ENCODE measurements at regions not wholly inside any gene's neighbourhood (a gene's known extent, or its start where the extent isn't known, plus 50 kb on each side); places are given as distances from the start of the nearest gene placed in this dataset.

DNA sequence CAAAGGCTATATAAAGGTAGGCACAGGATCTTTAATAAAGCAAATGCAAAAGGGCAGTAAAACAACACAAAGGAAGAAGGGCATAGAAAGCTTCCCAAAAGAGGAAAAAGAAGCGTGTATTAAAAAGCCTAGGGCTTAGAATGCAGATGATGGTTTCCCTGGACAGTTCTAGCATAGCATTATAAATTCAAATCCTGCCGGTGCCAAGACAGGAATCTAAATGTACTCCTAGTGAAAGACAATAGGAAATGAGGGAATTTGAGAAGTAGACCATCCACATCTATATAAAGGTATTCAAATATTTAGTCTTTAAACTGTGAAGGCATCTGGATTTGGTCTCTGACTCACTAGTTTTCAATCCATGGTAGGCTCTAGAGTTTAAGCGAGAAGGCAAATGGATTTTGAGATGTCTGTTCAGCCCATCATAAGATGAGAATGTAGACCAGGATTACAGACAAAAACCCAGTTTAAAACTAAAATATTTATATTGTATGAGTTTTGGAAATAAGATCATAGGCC, 431.8 kb downstream of the TBL1XR1 start:
- Mint-ChIP-seq H3K36me3 (ENCODE audit: unreplicated experiment) (no peaks in the 10 kb centered on the region), H3K9me3 (ENCODE audit: unreplicated experiment) (no peaks in the 10 kb centered on the region), H3K4me3 (ENCODE audit: unreplicated experiment) (no peak overlapping the region), H3K27me3 (ENCODE audit: unreplicated experiment) (peaks cover 2% of the 10 kb centered on the region), H3K27ac (ENCODE audit: unreplicated experiment) (no peak overlapping the region), H3K4me1 (ENCODE audit: low read depth, unreplicated experiment) (no peaks in the 10 kb centered on the region)
- DNase-seq, result no peak
- no peak for TF ChIP-seq CTCF (IDR thresholded peaks at IDR 0.05; ENCODE audit: partially characterized antibody, unreplicated experiment)

GRCh38 chr3:176759815-176760506, 437.3 kb downstream of the TBL1XR1 start:
- no peaks in the 10 kb centered on the region for H3K4me1 Mint-ChIP-seq (ENCODE audit: low read depth, unreplicated experiment)
- no peak overlapping the region for H3K27ac Mint-ChIP-seq (ENCODE audit: unreplicated experiment)
- DNase-seq, result no peak
- H3K4me3 Mint-ChIP-seq (ENCODE audit: unreplicated experiment), result no peak overlapping the region
- H3K9me3 Mint-ChIP-seq (ENCODE audit: unreplicated experiment), result no peaks in the 10 kb centered on the region
- no peaks in the 10 kb centered on the region for H3K36me3 Mint-ChIP-seq (ENCODE audit: unreplicated experiment)
- no peaks in the 10 kb centered on the region for H3K27me3 Mint-ChIP-seq (ENCODE audit: unreplicated experiment)
- no peak for TF ChIP-seq CTCF (IDR thresholded peaks at IDR 0.05; ENCODE audit: partially characterized antibody, unreplicated experiment)

DNA sequence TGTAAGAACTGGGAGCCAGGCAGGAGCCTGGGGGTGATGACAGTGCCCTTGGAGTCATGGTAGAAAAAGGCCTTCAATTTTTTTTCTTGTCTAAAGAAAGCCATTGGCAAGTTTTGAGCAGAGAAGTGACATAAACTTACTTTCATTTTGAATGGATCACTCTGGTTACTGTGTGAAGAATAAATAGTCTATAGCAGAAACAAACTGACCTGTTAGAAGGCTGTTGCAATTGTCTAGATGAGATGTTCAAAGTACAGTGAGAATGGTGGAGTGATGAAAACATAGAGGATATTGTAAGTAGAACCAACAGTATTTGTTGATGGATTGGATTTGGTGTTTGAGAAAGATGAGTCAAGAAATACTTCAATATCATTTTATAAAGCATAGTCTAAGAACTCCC, 439.9 kb downstream of the TBL1XR1 start:
- Mint-ChIP-seq H3K9me3 (ENCODE audit: unreplicated experiment) (no peaks in the 10 kb centered on the region), H3K27ac (ENCODE audit: unreplicated experiment) (no peak overlapping the region), H3K4me1 (ENCODE audit: low read depth, unreplicated experiment) (no peaks in the 10 kb centered on the region)

DNA sequence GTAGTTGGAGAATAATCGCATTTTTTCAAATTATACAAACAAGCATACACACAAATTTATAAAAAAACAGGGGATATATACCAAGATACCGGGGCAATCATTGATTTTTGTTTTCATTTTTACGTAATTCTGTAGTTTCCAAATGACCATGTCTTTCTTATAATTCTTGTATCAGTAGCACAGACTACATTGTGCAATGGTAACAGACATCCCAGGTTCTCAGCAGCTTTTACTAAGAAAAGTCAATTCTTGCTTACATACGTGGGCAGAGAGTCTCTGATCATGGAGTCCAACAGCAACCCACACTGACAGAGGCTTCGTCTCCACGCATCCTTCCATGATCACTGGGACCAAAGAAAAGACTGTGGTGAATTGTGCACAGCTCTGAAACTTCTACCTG, 441.3 kb downstream of the TBL1XR1 start:
- H3K27ac Mint-ChIP-seq (ENCODE audit: unreplicated experiment), result no peak overlapping the region
- H3K9me3 Mint-ChIP-seq (ENCODE audit: unreplicated experiment), result no peaks in the 10 kb centered on the region
- H3K27me3 Mint-ChIP-seq (ENCODE audit: unreplicated experiment), result no peaks in the 10 kb centered on the region
- H3K36me3 Mint-ChIP-seq (ENCODE audit: unreplicated experiment), result no peaks in the 10 kb centered on the region
- no peaks in the 10 kb centered on the region for H3K4me1 Mint-ChIP-seq (ENCODE audit: low read depth, unreplicated experiment)
- no peak overlapping the region for H3K4me3 Mint-ChIP-seq (ENCODE audit: unreplicated experiment)
- no peak for TF ChIP-seq CTCF (IDR thresholded peaks at IDR 0.05; ENCODE audit: partially characterized antibody, unreplicated experiment)
- no peak for DNase-seq

More for the DNA sequence above, 439.9 kb downstream of the TBL1XR1 start:
- Mint-ChIP-seq H3K36me3 (ENCODE audit: unreplicated experiment) (no peaks in the 10 kb centered on the region), H3K27me3 (ENCODE audit: unreplicated experiment) (no peaks in the 10 kb centered on the region), H3K4me3 (ENCODE audit: unreplicated experiment) (no peak overlapping the region)
- no peak for DNase-seq
- TF ChIP-seq CTCF (IDR thresholded peaks at IDR 0.05; ENCODE audit: partially characterized antibody, unreplicated experiment), result no peak

DNA sequence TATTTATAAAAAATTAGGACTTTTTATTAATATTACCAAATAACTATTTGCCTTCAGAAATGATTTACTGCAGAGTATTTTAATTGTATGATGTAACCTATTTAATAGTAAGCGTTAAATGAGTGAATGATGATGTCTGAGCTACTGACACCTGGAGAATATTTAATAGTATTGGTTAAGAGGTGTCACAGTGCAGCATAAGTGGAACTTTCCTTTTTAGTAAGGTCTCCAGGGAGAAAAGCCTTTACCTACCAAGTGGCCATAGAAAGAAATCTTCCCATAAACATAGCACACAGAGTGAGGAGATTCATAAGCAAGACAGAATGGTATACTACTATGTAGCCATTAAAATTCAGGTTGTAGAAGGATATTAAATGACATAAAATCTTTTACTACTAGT, 441.7 kb downstream of the TBL1XR1 start:
- H3K27ac Mint-ChIP-seq (ENCODE audit: unreplicated experiment), result no peak overlapping the region
- H3K27me3 Mint-ChIP-seq (ENCODE audit: unreplicated experiment), result no peaks in the 10 kb centered on the region
- no peak for TF ChIP-seq CTCF (IDR thresholded peaks at IDR 0.05; ENCODE audit: partially characterized antibody, unreplicated experiment)
- DNase-seq, result no peak
- no peaks in the 10 kb centered on the region for H3K9me3 Mint-ChIP-seq (ENCODE audit: unreplicated experiment)
- H3K36me3 Mint-ChIP-seq (ENCODE audit: unreplicated experiment), result no peaks in the 10 kb centered on the region
- no peak overlapping the region for H3K4me3 Mint-ChIP-seq (ENCODE audit: unreplicated experiment)
- H3K4me1 Mint-ChIP-seq (ENCODE audit: low read depth, unreplicated experiment), result no peaks in the 10 kb centered on the region

All from glutamatergic neuron (in vitro differentiated cells).